ENCODE measurements at regions not wholly inside any gene's neighbourhood (a gene's known extent, or its start where the extent isn't known, plus 50 kb on each side); places are given as distances from the start of the nearest gene placed in this dataset.

- TF ChIP-seq EZH2 (IDR thresholded peaks at IDR 0.05; ENCODE audit: low read depth), result no peak
- no peak for TF ChIP-seq CTCF (conservative IDR thresholded peaks at IDR 0.05)
Measured at GRCh38 chr1:60906526-60906925, 175.8 kb upstream of the NFIA start.
